ENCODE measurements at regions not wholly inside any gene's neighbourhood (a gene's known extent, or its start where the extent isn't known, plus 50 kb on each side); places are given as distances from the start of the nearest gene placed in this dataset.

DNA sequence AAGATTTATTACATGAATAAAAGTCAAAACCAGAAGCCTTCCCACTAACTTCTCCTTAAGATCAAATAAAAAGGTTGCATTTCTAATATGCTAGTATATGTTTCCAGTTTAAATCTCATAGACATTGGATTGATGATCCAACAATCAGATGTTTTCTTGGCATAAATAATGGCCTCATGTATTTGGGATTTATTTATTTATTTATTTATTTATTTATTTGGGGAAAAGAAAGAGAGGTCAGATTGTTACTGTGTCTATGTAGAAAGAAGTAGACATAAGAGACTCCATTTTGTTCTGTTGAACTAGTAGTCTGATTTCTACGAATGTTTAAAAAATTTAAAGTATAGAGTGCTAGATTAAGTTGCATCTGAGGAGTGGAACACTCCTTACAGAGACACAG, 422.4 kb downstream of the ADGRL2 start:
- CTCF ChIA-PET, result no interaction called here
- DNase-seq (ENCODE audit: low spot score), result no peak
- H3K27ac ChIP-seq, result no peak overlapping the region
- no peak for TF ChIP-seq CTCF (conservative IDR thresholded peaks at IDR 0.05; ENCODE audit: low read depth)
- POLR2A ChIA-PET (ENCODE audit: low non-redundant PET), result no interaction called here

- ChIA-PET CTCF (no interaction called here), POLR2A (ENCODE audit: low non-redundant PET) (no interaction called here)
- no peak for DNase-seq (ENCODE audit: low spot score)
- no peak for TF ChIP-seq CTCF (conservative IDR thresholded peaks at IDR 0.05; ENCODE audit: low read depth)
- H3K27ac ChIP-seq, result no peak overlapping the region
Measured at GRCh38 chr1:82221721-82222120, 421.0 kb downstream of the ADGRL2 start.

- H3K27ac ChIP-seq, result no peak overlapping the region
- ChIA-PET POLR2A (ENCODE audit: low non-redundant PET) (no interaction called here), CTCF (no interaction called here)
- no peak for TF ChIP-seq CTCF (conservative IDR thresholded peaks at IDR 0.05; ENCODE audit: low read depth)
- no peak for DNase-seq (ENCODE audit: low spot score)
Measured at GRCh38 chr1:82220754-82221153, 420.0 kb downstream of the ADGRL2 start.

- TF ChIP-seq CTCF (conservative IDR thresholded peaks at IDR 0.05; ENCODE audit: low read depth), result no peak
- CTCF ChIA-PET, result interaction anchor here (0.7 kb wide), 1 partner anchor 66 kb away, joined by 4 read pairs; no protein-coding TSS in a partner anchor
- no peak for DNase-seq (ENCODE audit: low spot score)
- POLR2A ChIA-PET (ENCODE audit: low non-redundant PET), result no interaction called here
- no peak overlapping the region for H3K27ac ChIP-seq
Measured at GRCh38 chr1:82219841-82220240, 419.1 kb downstream of the ADGRL2 start.

DNA sequence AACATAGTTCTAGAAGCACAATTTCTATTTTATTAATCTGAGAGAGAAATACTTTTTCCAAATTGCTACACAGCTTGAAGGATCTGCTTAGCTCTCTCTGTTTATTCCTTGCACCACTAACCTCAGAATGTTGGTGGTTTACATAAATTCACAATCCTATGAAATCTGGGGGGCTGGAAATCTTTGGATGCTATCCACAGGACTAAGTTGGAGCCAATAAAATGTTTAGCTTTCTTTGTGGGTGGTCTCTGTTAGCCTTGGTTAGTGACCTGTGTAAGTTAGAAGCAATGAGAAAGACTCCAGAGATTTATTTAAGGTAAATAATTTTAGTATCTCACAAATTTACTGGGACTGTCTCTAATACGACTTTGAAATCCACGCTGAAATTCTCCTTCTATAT, 418.1 kb downstream of the ADGRL2 start:
- H3K27ac ChIP-seq, result no peak overlapping the region
- DNase-seq (ENCODE audit: low spot score), result no peak
- CTCF ChIA-PET, result interaction anchor here (0.7 to 1.2 kb wide), 3 partner anchors 13 to 125 kb away, joined by 3 to 5 read pairs (median 4); no protein-coding TSS in a partner anchor
- POLR2A ChIA-PET (ENCODE audit: low non-redundant PET), result no interaction called here
- TF ChIP-seq CTCF (conservative IDR thresholded peaks at IDR 0.05; ENCODE audit: low read depth), result no peak

DNA sequence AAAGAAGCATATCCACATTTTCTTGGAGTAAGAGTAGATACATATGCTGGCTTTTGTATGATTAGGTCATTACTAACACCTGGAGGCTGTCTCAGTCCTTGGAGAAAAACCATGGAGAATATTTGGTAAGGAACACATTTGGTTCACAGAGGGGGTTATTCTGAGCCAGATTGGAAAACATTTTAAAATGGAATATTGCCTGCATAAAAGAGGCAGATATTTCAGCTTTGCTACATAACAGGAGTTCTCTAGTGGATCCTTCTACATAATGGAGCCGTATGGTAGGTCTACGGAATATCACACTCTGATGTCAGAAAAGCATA, 415.1 kb downstream of the ADGRL2 start:
- POLR2A ChIA-PET (ENCODE audit: low non-redundant PET), result no interaction called here
- CTCF ChIA-PET, result no interaction called here
- H3K27ac ChIP-seq, result no peak overlapping the region
- TF ChIP-seq CTCF (conservative IDR thresholded peaks at IDR 0.05; ENCODE audit: low read depth), result no peak
- DNase-seq (ENCODE audit: low spot score), result no peak
